HG03342 (cell line): ENCODE measurements at regions not wholly inside any gene's neighbourhood (a gene's known extent, or its start where the extent isn't known, plus 50 kb on each side); places are given as distances from the start of the nearest gene placed in this dataset.

Experiments
- ATAC-seq: cut with Tn5 transposase; IDR thresholded peaks from one replicate; pipeline ENCODE4 v1.9.1; 2021; ENCODE audit warnings: mild to moderate bottlenecking, moderate library complexity; ENCODE audit not compliant: unreplicated experiment

- ATAC-seq = no peak
These were observed 1198.3 kb upstream of the CDH6 start for GRCh38 chr5:29995154-29995553.

GRCh38 chr5:29994519-29994918, 1199.0 kb upstream of the CDH6 start:
- ATAC-seq = no peak

GRCh38 chr5:29993286-29993685, 1200.2 kb upstream of the CDH6 start:
- no peak for ATAC-seq

GRCh38 chr5:29992248-29992647, 1201.2 kb upstream of the CDH6 start:
- ATAC-seq = no peak

GRCh38 chr5:29990681-29991080, 1202.8 kb upstream of the CDH6 start:
- ATAC-seq = no peak

- ATAC-seq = no peak
These were observed 1209.3 kb upstream of the CDH6 start for GRCh38 chr5:29984156-29984540.

GRCh38 chr5:29983528-29984155, 1209.8 kb upstream of the CDH6 start:
- no peak for ATAC-seq

- ATAC-seq = no peak
These were observed 1211.0 kb upstream of the CDH6 start for GRCh38 chr5:29982457-29982856.

- no peak for ATAC-seq
These were observed 1220.9 kb upstream of the CDH6 start for GRCh38 chr5:29972597-29972996.

- ATAC-seq = no peak
These were observed 1229.5 kb upstream of the CDH6 start for GRCh38 chr5:29963956-29964355.

- ATAC-seq = no peak
These were observed 1233.2 kb upstream of the CDH6 start for GRCh38 chr5:29960323-29960722.

GRCh38 chr5:29950416-29951145, 1242.9 kb upstream of the CDH6 start:
- no peak for ATAC-seq

- no peak for ATAC-seq
These were observed 1244.1 kb upstream of the CDH6 start for GRCh38 chr5:29949301-29949872.

GRCh38 chr5:29944327-29944726, 1249.2 kb upstream of the CDH6 start:
- ATAC-seq = no peak

GRCh38 chr5:29942089-29942488, 1251.4 kb upstream of the CDH6 start:
- no peak for ATAC-seq

- ATAC-seq = no peak
These were observed 1253.5 kb upstream of the CDH6 start for GRCh38 chr5:29939988-29940387.

- ATAC-seq = no peak
These were observed 1258.1 kb upstream of the CDH6 start for GRCh38 chr5:29935371-29935770.

- ATAC-seq = no peak
These were observed 1263.2 kb upstream of the CDH6 start for GRCh38 chr5:29930316-29930715.

GRCh38 chr5:29924107-29924506, 1269.4 kb upstream of the CDH6 start:
- no peak for ATAC-seq

- ATAC-seq = no peak
These were observed 1287.7 kb upstream of the CDH6 start for GRCh38 chr5:29905626-29906353.

- ATAC-seq = no peak
These were observed 1290.6 kb upstream of the CDH6 start for GRCh38 chr5:29902859-29903258.

- ATAC-seq = no peak
These were observed 1293.9 kb upstream of the CDH6 start for GRCh38 chr5:29899583-29899982.
